GM18870 (cell line): ENCODE measurements at regions not wholly inside any gene's neighbourhood (a gene's known extent, or its start where the extent isn't known, plus 50 kb on each side); places are given as distances from the start of the nearest gene placed in this dataset.

Experiments used
- ATAC-seq: cut with Tn5 transposase; IDR thresholded peaks from one replicate; pipeline ENCODE4 v1.9.1; 2021; ENCODE audit warnings: moderate library complexity; ENCODE audit not compliant: unreplicated experiment

GRCh38 chr1:214202992-214203391 is 78.0 kb upstream of the SMYD2 start:
- ATAC-seq: no peak

- ATAC-seq: no peak
Observed at GRCh38 chr1:214205053-214205452, 75.9 kb upstream of the SMYD2 start.

GRCh38 chr1:214208460-214208859 is 72.5 kb upstream of the SMYD2 start:
- ATAC-seq: no peak

GRCh38 chr1:214209260-214209808 is 71.6 kb upstream of the SMYD2 start:
- no peak for ATAC-seq

- no peak for ATAC-seq
Observed at GRCh38 chr1:214213136-214213535, 67.8 kb upstream of the SMYD2 start.

- ATAC-seq: no peak
Observed at GRCh38 chr1:214214851-214215250, 66.1 kb upstream of the SMYD2 start.

GRCh38 chr1:214215583-214215982 is 65.4 kb upstream of the SMYD2 start:
- no peak for ATAC-seq

GRCh38 chr1:214216021-214216420 is 64.9 kb upstream of the SMYD2 start:
- ATAC-seq: no peak

- ATAC-seq: no peak
Observed at GRCh38 chr1:214216779-214217178, 64.2 kb upstream of the SMYD2 start.

- no peak for ATAC-seq
Observed at GRCh38 chr1:214219902-214220301, 61.1 kb upstream of the SMYD2 start.

GRCh38 chr1:214220891-214221290 is 60.1 kb upstream of the SMYD2 start:
- no peak for ATAC-seq

- no peak for ATAC-seq
Observed at GRCh38 chr1:214224611-214225354, 56.2 kb upstream of the SMYD2 start.

- no peak for ATAC-seq
Observed at GRCh38 chr1:214228976-214229375, 52.0 kb upstream of the SMYD2 start.

- no peak for ATAC-seq
Observed at GRCh38 chr1:214229736-214230135, 51.2 kb upstream of the SMYD2 start.
